NT2/D1 (cell line): ENCODE measurements at regions not wholly inside any gene's neighbourhood (a gene's known extent, or its start where the extent isn't known, plus 50 kb on each side); places are given as distances from the start of the nearest gene placed in this dataset.

Experiments used
- DNase-seq: peaks from one replicate; pipeline ENCODE4 v3.0.0-alpha.2; 2011; ENCODE audit warnings: low read depth, low spot score
- H3K27me3 ChIP-seq: 2 replicates; pipeline ENCODE4 v1.6.0; 2011; ENCODE audit warnings: mild to moderate bottlenecking; ENCODE audit not compliant: insufficient read length, insufficient read depth
- H3K36me3 ChIP-seq: 2 replicates; pipeline ENCODE4 v1.6.1; 2011; ENCODE audit warnings: mild to moderate bottlenecking, low read length, mixed read lengths; ENCODE audit not compliant: insufficient read depth, insufficient read length
- H3K4me1 ChIP-seq: 2 replicates; pipeline ENCODE4 v1.5.1; 2011; ENCODE audit not compliant: insufficient read depth, insufficient read length
- H3K4me3 ChIP-seq: 2 replicates; pipeline ENCODE4 v1.5.1; 2011; ENCODE audit warnings: low read depth; ENCODE audit not compliant: insufficient read length
- H3K9ac ChIP-seq: 2 replicates; pipeline ENCODE4 v1.6.0; 2011; ENCODE audit warnings: low read depth; ENCODE audit not compliant: insufficient read length
- H3K9me3 ChIP-seq: 2 replicates; pipeline ENCODE4 v1.5.1; 2011; ENCODE audit warnings: mild to moderate bottlenecking, low read length; ENCODE audit not compliant: insufficient read depth
- SUZ12 ChIP-seq: IDR thresholded peaks from 2 replicates; pipeline ENCODE4 v1.6.1; 2011; ENCODE audit not compliant: insufficient read length, insufficient read depth; ENCODE audit errors: extremely low read depth
- YY1 ChIP-seq: IDR thresholded peaks from 2 replicates; pipeline ENCODE4 v1.6.1; 2011; ENCODE audit not compliant: insufficient read length, insufficient read depth
- ZNF274 ChIP-seq: IDR thresholded peaks from 2 replicates; pipeline ENCODE4 v1.6.1; 2011; ENCODE audit warnings: mild to moderate bottlenecking, low read depth, low read length

GRCh38 chr2:61774351-61774750 is 79.5 kb downstream of the FAM161A start:
- Histone ChIP-seq H3K9ac (no peak overlapping the region), H3K4me1 (no peaks in the 10 kb centered on the region), H3K9me3 (no peaks in the 10 kb centered on the region), H3K27me3 (no peaks in the 10 kb centered on the region), H3K36me3 (no peaks in the 10 kb centered on the region), H3K4me3 (no peak overlapping the region)
- TF ChIP-seq ZNF274 = no peak
- TF ChIP-seq SUZ12 = no peak
- no peak for TF ChIP-seq YY1
- DNase-seq = no peak

- TF ChIP-seq SUZ12 (no peak), ZNF274 (no peak), YY1 (no peak)
- DNase-seq = no peak
- no peaks in the 10 kb centered on the region for H3K27me3 ChIP-seq
These were observed 81.7 kb downstream of the FAM161A start for GRCh38 chr2:61771904-61772845.

DNA sequence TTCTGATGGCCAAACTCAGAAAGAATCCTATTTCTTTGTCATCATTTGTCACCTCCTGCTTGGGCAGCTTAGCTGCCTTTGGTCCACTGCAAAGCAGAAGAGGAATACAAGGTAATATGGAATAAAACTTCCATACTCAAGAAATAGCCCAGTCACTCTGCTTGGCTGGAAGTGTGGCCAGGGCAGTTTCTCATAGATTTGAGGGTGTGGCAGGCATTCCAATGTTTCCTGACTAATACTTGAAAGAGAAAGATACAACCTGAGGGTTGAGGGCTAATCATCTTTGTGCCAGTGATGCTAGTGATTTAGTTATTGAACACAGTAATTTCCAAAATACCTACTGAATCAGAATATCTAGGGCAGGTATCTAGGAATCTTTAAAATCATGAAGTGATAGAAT is 83.1 kb downstream of the FAM161A start:
- TF ChIP-seq ZNF274 (no peak), SUZ12 (no peak), YY1 (no peak)
- Histone ChIP-seq H3K4me3 (no peak overlapping the region), H3K4me1 (no peaks in the 10 kb centered on the region), H3K27me3 (no peaks in the 10 kb centered on the region), H3K9ac (no peak overlapping the region), H3K9me3 (no peaks in the 10 kb centered on the region), H3K36me3 (no peaks in the 10 kb centered on the region)
- no peak for DNase-seq

More at GRCh38 chr2:61771904-61772845, 81.7 kb downstream of the FAM161A start:
- Histone ChIP-seq H3K4me1 (no peaks in the 10 kb centered on the region), H3K4me3 (no peak overlapping the region), H3K9ac (no peak overlapping the region), H3K9me3 (no peaks in the 10 kb centered on the region), H3K36me3 (no peaks in the 10 kb centered on the region)

GRCh38 chr2:61770298-61770697 is 83.6 kb downstream of the FAM161A start:
- Histone ChIP-seq H3K27me3 (no peaks in the 10 kb centered on the region), H3K9ac (no peak overlapping the region), H3K9me3 (no peaks in the 10 kb centered on the region), H3K36me3 (no peaks in the 10 kb centered on the region), H3K4me1 (no peaks in the 10 kb centered on the region), H3K4me3 (no peak overlapping the region)
- no peak for TF ChIP-seq YY1
- no peak for TF ChIP-seq SUZ12
- no peak for TF ChIP-seq ZNF274
- DNase-seq = no peak

DNA sequence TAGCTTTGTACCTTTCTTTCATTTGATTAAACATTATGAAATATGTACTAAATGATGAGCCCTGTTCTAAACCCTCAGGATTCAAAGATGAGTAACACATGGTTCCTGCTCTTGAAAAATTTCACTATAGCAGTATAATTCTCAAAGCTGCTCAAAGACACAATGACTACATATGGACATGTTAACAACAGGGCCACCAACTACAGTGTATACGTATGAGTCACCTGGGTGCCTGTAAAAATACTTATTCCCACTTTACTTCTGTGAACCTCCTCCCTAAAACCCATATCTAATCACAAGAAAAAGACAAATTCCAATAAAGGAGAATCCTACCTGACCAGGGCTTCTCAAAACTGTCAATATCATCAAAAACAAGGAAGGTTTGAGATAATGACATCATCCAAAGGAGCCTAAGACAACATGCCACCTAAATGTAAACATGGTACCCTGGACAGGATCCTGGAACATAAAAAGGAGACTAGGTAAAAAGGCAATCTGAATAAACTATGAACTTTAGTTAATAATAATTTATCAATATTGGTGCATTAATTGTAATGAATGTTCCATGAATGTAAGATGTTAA is 84.7 kb downstream of the FAM161A start:
- Histone ChIP-seq H3K9ac (no peak overlapping the region), H3K9me3 (no peaks in the 10 kb centered on the region), H3K4me3 (no peak overlapping the region), H3K4me1 (no peaks in the 10 kb centered on the region), H3K27me3 (no peaks in the 10 kb centered on the region), H3K36me3 (no peaks in the 10 kb centered on the region)
- no peak for TF ChIP-seq ZNF274
- TF ChIP-seq SUZ12 = no peak
- no peak for TF ChIP-seq YY1
- DNase-seq = no peak

DNA sequence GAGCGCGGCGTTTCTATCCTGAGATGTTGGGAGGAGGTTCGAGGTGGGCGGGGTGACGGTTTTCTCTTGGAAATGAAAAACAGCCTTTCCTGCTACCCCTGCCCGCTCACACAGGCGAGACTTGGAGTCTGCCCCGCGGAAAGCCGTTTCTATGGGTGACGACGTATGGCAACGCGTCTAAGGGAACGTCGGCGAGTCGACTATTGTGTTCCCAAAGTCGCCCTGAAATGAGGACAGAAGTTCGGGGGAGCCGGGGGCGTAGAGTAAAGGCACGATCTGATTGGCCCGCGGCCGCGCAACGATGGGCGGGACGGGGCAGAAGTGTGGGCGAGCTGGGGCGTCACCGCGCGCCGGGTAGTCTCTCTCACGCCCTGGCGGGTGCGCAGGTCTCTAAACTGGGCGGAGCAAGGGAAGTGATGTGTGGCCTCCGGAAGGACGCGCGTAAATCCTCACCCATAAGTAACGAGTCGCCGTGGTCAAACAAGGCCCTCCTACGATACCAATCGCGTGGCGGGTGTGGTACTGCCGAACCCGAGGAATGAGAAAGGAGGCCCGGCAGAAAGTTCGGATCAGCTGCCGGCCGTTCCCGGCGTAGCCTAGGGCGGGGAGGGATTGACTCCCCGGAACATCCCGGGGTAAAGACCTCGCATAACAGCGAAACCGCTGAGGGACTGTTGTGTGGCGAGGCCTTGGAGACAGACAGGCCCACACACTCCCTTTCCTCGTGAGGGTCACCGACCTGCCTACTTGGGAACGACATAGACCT is 89.6 kb downstream of the FAM161A start:
- no peaks in the 10 kb centered on the region for H3K27me3 ChIP-seq
- peak; percentile 94 for DNase-seq
- no peaks in the 10 kb centered on the region for H3K4me1 ChIP-seq
- H3K4me3 ChIP-seq = peak overlapping the region; percentile 57
- peak overlapping the region; percentile 86 for H3K9ac ChIP-seq
- TF ChIP-seq YY1 (no peak), ZNF274 (no peak), SUZ12 (no peak)
- H3K36me3 ChIP-seq = no peaks in the 10 kb centered on the region
- no peaks in the 10 kb centered on the region for H3K9me3 ChIP-seq

- Histone ChIP-seq H3K4me3 (peak overlapping the region; percentile 57), H3K27me3 (no peaks in the 10 kb centered on the region), H3K36me3 (no peaks in the 10 kb centered on the region), H3K4me1 (no peaks in the 10 kb centered on the region), H3K9ac (peak overlapping the region; percentile 85), H3K9me3 (no peaks in the 10 kb centered on the region)
- no peak for DNase-seq
- TF ChIP-seq ZNF274 (no peak), YY1 (no peak), SUZ12 (no peak)
These were observed 90.2 kb downstream of the FAM161A start for GRCh38 chr2:61763605-61764034.
